WTC11 (cell line): ENCODE measurements at regions not wholly inside any gene's neighbourhood (a gene's known extent, or its start where the extent isn't known, plus 50 kb on each side); places are given as distances from the start of the nearest gene placed in this dataset.

Experiments used
- ATAC-seq: fragments of 200-7000 bp; cut with Tn5 transposase; 2 replicates; pipeline ENCODE4 v1.10.0; 2021; ENCODE audit warnings: mild to moderate bottlenecking, moderate library complexity
- CTCF ChIA-PET: fragments of 300-600 bp; sonication (Branson Sonifier 250); formaldehyde crosslinking; loops from one replicate; lab custom pipeline; 2021; ENCODE audit warnings: antibody characterized with exemption; lab: Charles Lee
- POLR2A ChIA-PET: fragments of 350-600 bp; sonication (Branson Sonifier 250); formaldehyde crosslinking; loops from one replicate; lab custom pipeline; 2021; ENCODE audit warnings: antibody characterized with exemption; lab: Charles Lee
- DNase-seq: peaks from one replicate; pipeline ENCODE4 v3.0.0; 2021; ENCODE audit warnings: low spot score
- H3K27ac Mint-ChIP-seq: 2 replicates; pipeline ENCODE4 v1.8.0; 2021; ENCODE audit warnings: mixed read lengths
- H3K27me3 Mint-ChIP-seq: 2 replicates; pipeline ENCODE4 v1.8.0; 2021; ENCODE audit warnings: low read depth, mild to moderate bottlenecking, moderate library complexity, mixed read lengths
- H3K36me3 Mint-ChIP-seq: 2 replicates; pipeline ENCODE4 v1.8.0; 2021; ENCODE audit warnings: mixed read lengths
- H3K4me1 Mint-ChIP-seq: 2 replicates; pipeline ENCODE4 v1.8.0; 2022; ENCODE audit warnings: mixed read lengths
- H3K4me3 Mint-ChIP-seq: 2 replicates; pipeline ENCODE4 v1.8.0; 2021; ENCODE audit warnings: mild to moderate bottlenecking, moderate library complexity, mixed read lengths
- H3K9me3 Mint-ChIP-seq: 2 replicates; pipeline ENCODE4 v1.8.0; 2021; ENCODE audit warnings: mixed read lengths
- NR1H2 ChIP-seq: sonication (generic); formaldehyde crosslinking; IDR thresholded peaks from 2 replicates; pipeline ENCODE4 v1.9.0; 2021; ENCODE audit warnings: mild to moderate bottlenecking, moderate library complexity, missing genetic modification reagents
- NR2C2 ChIP-seq: sonication (generic); formaldehyde crosslinking; IDR thresholded peaks from 2 replicates; pipeline ENCODE4 v1.8.0; 2022; ENCODE audit warnings: mild to moderate bottlenecking, missing genetic modification reagents
- RELA ChIP-seq: sonication (generic); formaldehyde crosslinking; IDR thresholded peaks from 2 replicates; pipeline ENCODE4 v1.8.1; 2022; ENCODE audit warnings: missing genetic modification reagents, mild to moderate bottlenecking, borderline replicate concordance
- SMAD4 ChIP-seq: sonication (generic); formaldehyde crosslinking; IDR thresholded peaks from 2 replicates; pipeline ENCODE4 v1.8.0; 2022; ENCODE audit warnings: mild to moderate bottlenecking, missing genetic modification reagents
- SOX15 ChIP-seq: fragments of 250-450 bp; sonication (Bioruptor Pico); IDR thresholded peaks from 2 replicates; pipeline ENCODE4 v1.9.0; 2021; ENCODE audit warnings: mild to moderate bottlenecking
- SP1 ChIP-seq: sonication (generic); formaldehyde crosslinking; conservative IDR thresholded peaks from 2 replicates; pipeline ENCODE4 v1.8.1; 2022; ENCODE audit warnings: missing genetic modification reagents
- TP53 ChIP-seq: sonication (generic); formaldehyde crosslinking; IDR thresholded peaks from 2 replicates; pipeline ENCODE4 v1.8.1; 2023; ENCODE audit warnings: mild to moderate bottlenecking, missing genetic modification reagents
- TF ChIP-seq, protein P1 (sequence below): sonication (generic); formaldehyde crosslinking; IDR thresholded peaks from 2 replicates; pipeline ENCODE4 v1.8.0; 2022; ENCODE audit warnings: mild to moderate bottlenecking, missing genetic modification reagents
- TF ChIP-seq, protein P2 (sequence below): sonication (generic); formaldehyde crosslinking; IDR thresholded peaks from 2 replicates; pipeline ENCODE4 v1.8.1; 2023; ENCODE audit warnings: mild to moderate bottlenecking, missing genetic modification reagents, moderate library complexity
- TF ChIP-seq, protein P3 (sequence below): sonication (generic); formaldehyde crosslinking; IDR thresholded peaks from 2 replicates; pipeline ENCODE4 v1.8.1; 2023; ENCODE audit warnings: mild to moderate bottlenecking, missing genetic modification reagents, borderline replicate concordance
- TF ChIP-seq, protein P4 (sequence below): sonication (generic); formaldehyde crosslinking; IDR thresholded peaks from 2 replicates; pipeline ENCODE4 v1.8.0; 2023; ENCODE audit warnings: missing genetic modification reagents
- TF ChIP-seq, protein P5 (sequence below): fragments of 250-450 bp; sonication (Bioruptor Pico); IDR thresholded peaks from 2 replicates; pipeline ENCODE4 v1.9.0; 2021; ENCODE audit warnings: mild to moderate bottlenecking
- TF ChIP-seq, protein P6 (sequence below): sonication (generic); formaldehyde crosslinking; conservative IDR thresholded peaks from 2 replicates; pipeline ENCODE4 v1.8.1; 2022; ENCODE audit warnings: mild to moderate bottlenecking, missing genetic modification reagents
- TF ChIP-seq, protein P7 (sequence below): fragments of 250-450 bp; sonication (Bioruptor Pico); IDR thresholded peaks from 2 replicates; pipeline ENCODE4 v1.9.0; 2021; ENCODE audit warnings: moderate library complexity, mild to moderate bottlenecking, inconsistent platforms, borderline replicate concordance
- TF ChIP-seq, protein P8 (sequence below): sonication (generic); formaldehyde crosslinking; IDR thresholded peaks from 2 replicates; pipeline ENCODE4 v1.8.1; 2023; ENCODE audit warnings: mild to moderate bottlenecking, missing genetic modification reagents

DNA sequence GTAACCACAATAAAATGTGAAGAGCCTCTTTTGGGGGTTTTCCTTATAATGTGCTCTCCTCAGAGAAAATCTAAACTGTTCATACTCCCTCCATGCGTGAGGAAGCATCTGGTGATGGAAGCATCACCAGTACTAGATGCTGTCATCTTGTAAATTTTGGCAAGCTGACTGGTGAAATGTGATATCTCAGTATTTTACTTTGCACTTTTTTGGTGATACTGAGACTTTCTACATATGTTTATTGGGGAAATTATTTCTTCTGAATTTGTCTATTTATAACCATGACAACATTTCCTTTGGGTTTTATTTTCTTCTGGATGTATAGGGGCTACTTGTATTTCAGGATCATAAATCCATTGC lies 95.9 kb upstream of the DLGAP1 start:
- TF ChIP-seq, protein P1, sequence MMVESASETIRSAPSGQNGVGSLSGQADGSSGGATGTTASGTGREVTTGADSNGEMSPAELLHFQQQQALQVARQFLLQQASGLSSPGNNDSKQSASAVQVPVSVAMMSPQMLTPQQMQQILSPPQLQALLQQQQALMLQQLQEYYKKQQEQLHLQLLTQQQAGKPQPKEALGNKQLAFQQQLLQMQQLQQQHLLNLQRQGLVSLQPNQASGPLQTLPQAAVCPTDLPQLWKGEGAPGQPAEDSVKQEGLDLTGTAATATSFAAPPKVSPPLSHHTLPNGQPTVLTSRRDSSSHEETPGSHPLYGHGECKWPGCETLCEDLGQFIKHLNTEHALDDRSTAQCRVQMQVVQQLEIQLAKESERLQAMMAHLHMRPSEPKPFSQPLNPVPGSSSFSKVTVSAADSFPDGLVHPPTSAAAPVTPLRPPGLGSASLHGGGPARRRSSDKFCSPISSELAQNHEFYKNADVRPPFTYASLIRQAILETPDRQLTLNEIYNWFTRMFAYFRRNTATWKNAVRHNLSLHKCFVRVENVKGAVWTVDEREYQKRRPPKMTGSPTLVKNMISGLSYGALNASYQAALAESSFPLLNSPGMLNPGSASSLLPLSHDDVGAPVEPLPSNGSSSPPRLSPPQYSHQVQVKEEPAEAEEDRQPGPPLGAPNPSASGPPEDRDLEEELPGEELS (CRISPR knock-in tag), result no peak
- TF ChIP-seq, protein P2, sequence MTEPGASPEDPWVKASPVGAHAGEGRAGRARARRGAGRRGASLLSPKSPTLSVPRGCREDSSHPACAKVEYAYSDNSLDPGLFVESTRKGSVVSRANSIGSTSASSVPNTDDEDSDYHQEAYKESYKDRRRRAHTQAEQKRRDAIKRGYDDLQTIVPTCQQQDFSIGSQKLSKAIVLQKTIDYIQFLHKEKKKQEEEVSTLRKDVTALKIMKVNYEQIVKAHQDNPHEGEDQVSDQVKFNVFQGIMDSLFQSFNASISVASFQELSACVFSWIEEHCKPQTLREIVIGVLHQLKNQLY, result no peak
- TF ChIP-seq NR2C2, result no peak
- TF ChIP-seq SMAD4 (CRISPR knock-in tag), result no peak
- no peak for TF ChIP-seq SP1 (CRISPR knock-in tag)
- no peak for TF ChIP-seq NR1H2 (CRISPR knock-in tag)
- TF ChIP-seq, protein P3, sequence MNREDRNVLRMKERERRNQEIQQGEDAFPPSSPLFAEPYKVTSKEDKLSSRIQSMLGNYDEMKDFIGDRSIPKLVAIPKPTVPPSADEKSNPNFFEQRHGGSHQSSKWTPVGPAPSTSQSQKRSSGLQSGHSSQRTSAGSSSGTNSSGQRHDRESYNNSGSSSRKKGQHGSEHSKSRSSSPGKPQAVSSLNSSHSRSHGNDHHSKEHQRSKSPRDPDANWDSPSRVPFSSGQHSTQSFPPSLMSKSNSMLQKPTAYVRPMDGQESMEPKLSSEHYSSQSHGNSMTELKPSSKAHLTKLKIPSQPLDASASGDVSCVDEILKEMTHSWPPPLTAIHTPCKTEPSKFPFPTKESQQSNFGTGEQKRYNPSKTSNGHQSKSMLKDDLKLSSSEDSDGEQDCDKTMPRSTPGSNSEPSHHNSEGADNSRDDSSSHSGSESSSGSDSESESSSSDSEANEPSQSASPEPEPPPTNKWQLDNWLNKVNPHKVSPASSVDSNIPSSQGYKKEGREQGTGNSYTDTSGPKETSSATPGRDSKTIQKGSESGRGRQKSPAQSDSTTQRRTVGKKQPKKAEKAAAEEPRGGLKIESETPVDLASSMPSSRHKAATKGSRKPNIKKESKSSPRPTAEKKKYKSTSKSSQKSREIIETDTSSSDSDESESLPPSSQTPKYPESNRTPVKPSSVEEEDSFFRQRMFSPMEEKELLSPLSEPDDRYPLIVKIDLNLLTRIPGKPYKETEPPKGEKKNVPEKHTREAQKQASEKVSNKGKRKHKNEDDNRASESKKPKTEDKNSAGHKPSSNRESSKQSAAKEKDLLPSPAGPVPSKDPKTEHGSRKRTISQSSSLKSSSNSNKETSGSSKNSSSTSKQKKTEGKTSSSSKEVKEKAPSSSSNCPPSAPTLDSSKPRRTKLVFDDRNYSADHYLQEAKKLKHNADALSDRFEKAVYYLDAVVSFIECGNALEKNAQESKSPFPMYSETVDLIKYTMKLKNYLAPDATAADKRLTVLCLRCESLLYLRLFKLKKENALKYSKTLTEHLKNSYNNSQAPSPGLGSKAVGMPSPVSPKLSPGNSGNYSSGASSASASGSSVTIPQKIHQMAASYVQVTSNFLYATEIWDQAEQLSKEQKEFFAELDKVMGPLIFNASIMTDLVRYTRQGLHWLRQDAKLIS, result no peak
- no peak for TF ChIP-seq RELA (CRISPR knock-in tag)
- TF ChIP-seq SOX15 (CRISPR knock-in tag), result no peak
- TF ChIP-seq, protein P4, sequence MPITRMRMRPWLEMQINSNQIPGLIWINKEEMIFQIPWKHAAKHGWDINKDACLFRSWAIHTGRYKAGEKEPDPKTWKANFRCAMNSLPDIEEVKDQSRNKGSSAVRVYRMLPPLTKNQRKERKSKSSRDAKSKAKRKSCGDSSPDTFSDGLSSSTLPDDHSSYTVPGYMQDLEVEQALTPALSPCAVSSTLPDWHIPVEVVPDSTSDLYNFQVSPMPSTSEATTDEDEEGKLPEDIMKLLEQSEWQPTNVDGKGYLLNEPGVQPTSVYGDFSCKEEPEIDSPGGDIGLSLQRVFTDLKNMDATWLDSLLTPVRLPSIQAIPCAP (CRISPR knock-in tag), result no peak
- TF ChIP-seq, protein P5, sequence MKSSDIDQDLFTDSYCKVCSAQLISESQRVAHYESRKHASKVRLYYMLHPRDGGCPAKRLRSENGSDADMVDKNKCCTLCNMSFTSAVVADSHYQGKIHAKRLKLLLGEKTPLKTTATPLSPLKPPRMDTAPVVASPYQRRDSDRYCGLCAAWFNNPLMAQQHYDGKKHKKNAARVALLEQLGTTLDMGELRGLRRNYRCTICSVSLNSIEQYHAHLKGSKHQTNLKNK (CRISPR knock-in tag), result no peak
- TF ChIP-seq, protein P6, sequence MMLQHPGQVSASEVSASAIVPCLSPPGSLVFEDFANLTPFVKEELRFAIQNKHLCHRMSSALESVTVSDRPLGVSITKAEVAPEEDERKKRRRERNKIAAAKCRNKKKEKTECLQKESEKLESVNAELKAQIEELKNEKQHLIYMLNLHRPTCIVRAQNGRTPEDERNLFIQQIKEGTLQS (CRISPR knock-in tag), result no peak
- TF ChIP-seq, protein P7, sequence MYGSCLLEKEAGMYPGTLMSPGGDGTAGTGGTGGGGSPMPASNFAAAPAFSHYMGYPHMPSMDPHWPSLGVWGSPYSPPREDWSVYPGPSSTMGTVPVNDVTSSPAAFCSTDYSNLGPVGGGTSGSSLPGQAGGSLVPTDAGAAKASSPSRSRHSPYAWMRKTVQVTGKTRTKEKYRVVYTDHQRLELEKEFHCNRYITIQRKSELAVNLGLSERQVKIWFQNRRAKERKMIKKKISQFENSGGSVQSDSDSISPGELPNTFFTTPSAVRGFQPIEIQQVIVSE (CRISPR knock-in tag), result no peak
- TF ChIP-seq, protein P8, sequence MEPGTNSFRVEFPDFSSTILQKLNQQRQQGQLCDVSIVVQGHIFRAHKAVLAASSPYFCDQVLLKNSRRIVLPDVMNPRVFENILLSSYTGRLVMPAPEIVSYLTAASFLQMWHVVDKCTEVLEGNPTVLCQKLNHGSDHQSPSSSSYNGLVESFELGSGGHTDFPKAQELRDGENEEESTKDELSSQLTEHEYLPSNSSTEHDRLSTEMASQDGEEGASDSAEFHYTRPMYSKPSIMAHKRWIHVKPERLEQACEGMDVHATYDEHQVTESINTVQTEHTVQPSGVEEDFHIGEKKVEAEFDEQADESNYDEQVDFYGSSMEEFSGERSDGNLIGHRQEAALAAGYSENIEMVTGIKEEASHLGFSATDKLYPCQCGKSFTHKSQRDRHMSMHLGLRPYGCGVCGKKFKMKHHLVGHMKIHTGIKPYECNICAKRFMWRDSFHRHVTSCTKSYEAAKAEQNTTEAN (CRISPR knock-in tag), result no peak
- TF ChIP-seq TP53, result no peak
- H3K4me3 Mint-ChIP-seq, result no peak overlapping the region
- CTCF ChIA-PET, result interaction anchor here (0.7 kb wide), 1 partner anchor 1488 kb away, joined by 3 read pairs; no protein-coding TSS in a partner anchor
- POLR2A ChIA-PET, result no interaction called here
- H3K4me1 Mint-ChIP-seq, result no peaks in the 10 kb centered on the region
- no peaks in the 10 kb centered on the region for H3K27me3 Mint-ChIP-seq
- H3K9me3 Mint-ChIP-seq, result no peaks in the 10 kb centered on the region
- DNase-seq (no peak), ATAC-seq (no peak)
- no peak overlapping the region for H3K27ac Mint-ChIP-seq
- H3K36me3 Mint-ChIP-seq, result no peaks in the 10 kb centered on the region
